ENCODE measurements at regions not wholly inside any gene's neighbourhood (a gene's known extent, or its start where the extent isn't known, plus 50 kb on each side); places are given as distances from the start of the nearest gene placed in this dataset.
A peak's percentile ranks its signal among the peaks of the same experiment; 100 is the strongest.
"Not testable (repeated sequence)": the region's sequence is repeated elsewhere in the genome, so short reads cannot be mapped to it uniquely, and the experiment has no call there.

- Histone ChIP-seq H3K36me3 (no peaks in the 10 kb centered on the region), H3K4me1 (no peaks in the 10 kb centered on the region), H3K4me3 (no peak overlapping the region), H3K9me3 (no peaks in the 10 kb centered on the region), H3K27ac (no peak overlapping the region), H3K27me3 (no peaks in the 10 kb centered on the region)
- DNase-seq (ENCODE audit: low spot score in 2 of 2): no peak
- intact Hi-C loops (cut with DNase I): no loop called here
- no peak for TF ChIP-seq CTCF (IDR thresholded peaks at IDR 0.05)
Measured at GRCh38 chr3:159751146-159751545, 237.5 kb upstream of the IL12A start.

GRCh38 chr3:159751752-159752151 lies 236.9 kb upstream of the IL12A start:
- no peak overlapping the region for H3K27ac ChIP-seq
- H3K4me1 ChIP-seq: no peaks in the 10 kb centered on the region
- no peaks in the 10 kb centered on the region for H3K9me3 ChIP-seq
- no peak for TF ChIP-seq CTCF (IDR thresholded peaks at IDR 0.05)
- H3K36me3 ChIP-seq: no peaks in the 10 kb centered on the region
- intact Hi-C loops (cut with DNase I): no loop called here
- no peaks in the 10 kb centered on the region for H3K27me3 ChIP-seq
- DNase-seq (ENCODE audit: low spot score in 2 of 2): no peak
- H3K4me3 ChIP-seq: no peak overlapping the region

GRCh38 chr3:159756279-159757207 lies 232.1 kb upstream of the IL12A start:
- H3K9me3 ChIP-seq; DNase-seq (ENCODE audit: low spot score in 2 of 2); H3K4me1 ChIP-seq; H3K36me3 ChIP-seq; H3K27me3 ChIP-seq; H3K4me3 ChIP-seq; intact Hi-C loops (cut with DNase I); H3K27ac ChIP-seq: not testable (repeated sequence)

GRCh38 chr3:159757341-159758060 lies 231.1 kb upstream of the IL12A start:
- Histone ChIP-seq H3K36me3 (no peaks in the 10 kb centered on the region), H3K4me3 (no peak overlapping the region), H3K27me3 (no peaks in the 10 kb centered on the region), H3K4me1 (peaks cover 0 to 17% of the 10 kb centered on the region in 2 donors), H3K27ac (no peak overlapping the region), H3K9me3 (no peaks in the 10 kb centered on the region)
- TF ChIP-seq CTCF (IDR thresholded peaks at IDR 0.05): no peak
- DNase-seq (ENCODE audit: low spot score in 2 of 2): no peak
- intact Hi-C loops (cut with DNase I): no loop called here

- intact Hi-C loops (cut with DNase I): no loop called here
- no peak for DNase-seq (ENCODE audit: low spot score in 2 of 2)
- no peak overlapping the region for H3K4me3 ChIP-seq
- H3K36me3 ChIP-seq: no peaks in the 10 kb centered on the region
- TF ChIP-seq CTCF (IDR thresholded peaks at IDR 0.05): no peak
- H3K27ac ChIP-seq: no peak overlapping the region
- no peaks in the 10 kb centered on the region for H3K9me3 ChIP-seq
- H3K27me3 ChIP-seq: no peaks in the 10 kb centered on the region
- H3K4me1 ChIP-seq: peaks cover 0 to 18% of the 10 kb centered on the region in 2 donors
Measured at GRCh38 chr3:159760046-159760445, 228.6 kb upstream of the IL12A start.

GRCh38 chr3:159761369-159761768 lies 227.3 kb upstream of the IL12A start:
- H3K9me3 ChIP-seq: no peaks in the 10 kb centered on the region
- no peak for TF ChIP-seq CTCF (IDR thresholded peaks at IDR 0.05)
- intact Hi-C loops (cut with DNase I): loop anchor here (1.0 kb wide), 1 partner anchor 28 kb away; no protein-coding TSS in a partner anchor
- peaks cover 0 to 18% of the 10 kb centered on the region in 2 donors for H3K4me1 ChIP-seq
- no peaks in the 10 kb centered on the region for H3K36me3 ChIP-seq
- peak overlapping the region in 1 of 2 donors; percentile 93 for H3K4me3 ChIP-seq
- peak in 1 of 2 donors; percentile 70 for DNase-seq (ENCODE audit: low spot score in 2 of 2)
- H3K27ac ChIP-seq: peak overlapping the region; percentile 99 to 100
- H3K27me3 ChIP-seq: no peaks in the 10 kb centered on the region
